ENCODE measurements at regions not wholly inside any gene's neighbourhood (a gene's known extent, or its start where the extent isn't known, plus 50 kb on each side); places are given as distances from the start of the nearest gene placed in this dataset.

GRCh38 chr12:124365726-124366430 lies 71.0 kb downstream of the RFLNA start:
- dilution Hi-C loops (cut with HindIII; ENCODE audit: low sequenced_read_pairs, unreplicated experiment) = no loop called here
- TF ChIP-seq MXI1 (IDR thresholded peaks at IDR 0.05; ENCODE audit: borderline replicate concordance, low read depth, low read length) (no peak), ELK1 (IDR thresholded peaks at IDR 0.05; ENCODE audit: borderline replicate concordance, low read depth, low read length) (no peak), FOS (IDR thresholded peaks at IDR 0.05; ENCODE audit: low read depth, low read length) (no peak), CHD1 (IDR thresholded peaks at IDR 0.05; ENCODE audit: low read depth, low read length) (no peak), POLR2A (IDR thresholded peaks at IDR 0.05; ENCODE audit: low read depth, low read length) (no peak), CEBPB (IDR thresholded peaks at IDR 0.05; ENCODE audit: low read depth, low read length) (no peak), BHLHE40 (IDR thresholded peaks at IDR 0.05; ENCODE audit: low read depth, low read length) (no peak), RAD21 (IDR thresholded peaks at IDR 0.05; ENCODE audit: low read length) (no peak), CTCF (conservative IDR thresholded peaks at IDR 0.05; ENCODE audit: low read depth, low read length) (no peak), SMC3 (IDR thresholded peaks at IDR 0.05; ENCODE audit: low read depth, low read length) (no peak), USF2 (IDR thresholded peaks at IDR 0.05; ENCODE audit: low read depth, low read length) (no peak), RCOR1 (IDR thresholded peaks at IDR 0.05; ENCODE audit: insufficient replicate concordance, low read length) (no peak), NFE2L2 (IDR thresholded peaks at IDR 0.05; ENCODE audit: low read depth, low read length) (no peak), MAZ (IDR thresholded peaks at IDR 0.05; ENCODE audit: borderline replicate concordance, low read depth, low read length) (no peak)
- no peak overlapping the region for H3K4me2 ChIP-seq (ENCODE audit: low read depth, low read length)
- no peak overlapping the region for H2AK5ac ChIP-seq (ENCODE audit: low read depth, low read length)
- H4K5ac ChIP-seq (ENCODE audit: low read depth, low read length) = no peak overlapping the region
- no peak overlapping the region for H3K56ac ChIP-seq (ENCODE audit: extremely low read depth, insufficient read depth, low read length)
- DNase-seq (no peak), ATAC-seq (ENCODE audit: low read depth) (no peak)
- BruUV-seq (replicated peaks) = no TSS peak
- POLR2A ChIA-PET (ENCODE audit: unreplicated experiment) = no interaction called here
- H2BK120ac ChIP-seq (ENCODE audit: low read depth, low read length) = no peak overlapping the region
- H2AFZ ChIP-seq (replicated peaks; ENCODE audit: low read length, poor library complexity) = no peak overlapping the region
- peaks cover 7% of the 10 kb centered on the region for H3K9me1 ChIP-seq (ENCODE audit: insufficient read depth, low read length)
- H3K4me1 ChIP-seq (ENCODE audit: control insufficient read depth, insufficient read depth, low read length) = peaks cover 21% of the 10 kb centered on the region
- H2AK9ac ChIP-seq (replicated peaks; ENCODE audit: low read depth, low read length, poor library complexity) = no peak overlapping the region
- no peak overlapping the region for H3K4me3 ChIP-seq (ENCODE audit: insufficient read depth, low read depth, low read length)
- H3K27ac ChIP-seq (ENCODE audit: insufficient read depth, low read length) = no peak overlapping the region
- no peak overlapping the region for H3K9ac ChIP-seq (ENCODE audit: low read depth, low read length)
- H3K23ac ChIP-seq (ENCODE audit: low read depth, low read length) = no peak overlapping the region
- in situ Hi-C loops (cut with MboI; ENCODE audit: low sequenced_read_pairs) = no loop called here
- H3K27me3 ChIP-seq (ENCODE audit: control insufficient read depth, insufficient read depth, low read length) = no peaks in the 10 kb centered on the region
- H4K20me1 ChIP-seq (ENCODE audit: insufficient read depth, low read length) = peaks cover 89% of the 10 kb centered on the region
- intact Hi-C loops (cut with micrococcal nuclease) = loop anchor here (5.0 kb wide), 1 partner anchor 386 kb away; no protein-coding TSS in a partner anchor
- 90% methylated on average over 12 of the region's 23 CpGs; no CpG with 5 or more reads in 1 of the 2 experiments for WGBS, 2 experiments (ENCODE audit: extremely low coverage in 2 of 2, insufficient read length in 1 of 2)
- H3K9me3 ChIP-seq (ENCODE audit: control insufficient read depth, insufficient read depth, low read length) = no peaks in the 10 kb centered on the region
- CTCF ChIA-PET = no interaction called here
- no peak overlapping the region for H4K8ac ChIP-seq (ENCODE audit: low read depth in 2 of 2, low read length in 2 of 2)
- H2BK5ac ChIP-seq (ENCODE audit: low read depth, low read length, poor library complexity, severe bottlenecking) = no peak overlapping the region
- H4K91ac ChIP-seq (ENCODE audit: insufficient read depth, low read depth, low read length) = no peak overlapping the region
- no peak overlapping the region for H3K18ac ChIP-seq (ENCODE audit: low read depth, low read length)
- no peak overlapping the region for H3K14ac ChIP-seq (replicated peaks; ENCODE audit: low read depth, low read length)
- no peak overlapping the region for H2BK20ac ChIP-seq (ENCODE audit: low read depth, low read length)
- peaks cover 52% of the 10 kb centered on the region for H3K36me3 ChIP-seq (ENCODE audit: control insufficient read depth, insufficient read depth, low read length)
- H3K79me1 ChIP-seq (ENCODE audit: low read depth in 1 of 2, low read length in 2 of 2) = peaks cover 20 to 77% of the 10 kb centered on the region in 2 experiments; a peak in 3 of 4 replicates
- no peak overlapping the region for H3K4ac ChIP-seq (ENCODE audit: low read depth, low read length)
- H2BK15ac ChIP-seq (ENCODE audit: low read depth, low read length) = no peak overlapping the region

Data from IMR-90 (cell line).